Nephron progenitor cell (in vitro differentiated cells): ENCODE measurements at regions not wholly inside any gene's neighbourhood (a gene's known extent, or its start where the extent isn't known, plus 50 kb on each side); places are given as distances from the start of the nearest gene placed in this dataset.

ENCODE experiments used
- DNase-seq: peaks from one replicate; pipeline ENCODE4 v3.0.0; 2021
- H3K27ac Mint-ChIP-seq: 2 replicates; pipeline ENCODE4 v1.8.0; 2021; ENCODE audit warnings: mild to moderate bottlenecking, moderate library complexity, mixed read lengths
- H3K27me3 Mint-ChIP-seq: 2 replicates; pipeline ENCODE4 v1.8.0; 2021; ENCODE audit warnings: mild to moderate bottlenecking, low read depth, mixed read lengths; ENCODE audit not compliant: poor library complexity
- H3K36me3 Mint-ChIP-seq: 2 replicates; pipeline ENCODE4 v1.8.0; 2021; ENCODE audit warnings: low read depth, mixed read lengths
- H3K4me1 Mint-ChIP-seq: 2 replicates; pipeline ENCODE4 v1.8.0; 2021; ENCODE audit warnings: mixed read lengths
- H3K4me3 Mint-ChIP-seq: 2 replicates; pipeline ENCODE4 v1.8.0; 2021; ENCODE audit warnings: mild to moderate bottlenecking, moderate library complexity, mixed read lengths
- H3K9me3 Mint-ChIP-seq: 2 replicates; pipeline ENCODE4 v1.8.0; 2021; ENCODE audit warnings: mild to moderate bottlenecking, moderate library complexity, mixed read lengths
- TF ChIP-seq, protein P1 (sequence below): fragments of 200-600 bp; sonication (generic); IDR thresholded peaks from 2 replicates; pipeline ENCODE4 v1.5.0; 2021; ENCODE audit warnings: antibody characterized with exemption

DNA sequence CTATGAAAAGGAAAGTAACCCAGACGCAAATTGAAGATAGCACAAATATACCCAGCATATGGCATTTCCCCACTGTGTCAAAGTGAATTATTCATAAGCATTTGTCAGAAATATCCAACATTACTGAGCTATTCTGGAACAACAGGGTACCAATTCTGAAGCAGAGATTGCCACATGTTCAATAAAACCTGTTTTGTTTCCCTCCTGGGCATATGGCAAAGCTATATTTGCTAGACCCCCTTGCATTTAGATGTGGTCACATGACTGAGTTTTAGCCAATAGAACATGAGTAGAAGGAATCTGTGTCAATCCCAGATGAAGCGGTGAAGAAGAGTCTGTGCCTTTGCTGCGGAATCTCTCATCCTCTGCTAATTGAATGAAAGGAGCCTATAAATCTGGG is 296.4 kb upstream of the DLGAP1 start:
- H3K9me3 Mint-ChIP-seq, result peaks cover 13% of the 10 kb centered on the region
- H3K4me1 Mint-ChIP-seq, result peaks cover 19% of the 10 kb centered on the region
- H3K27me3 Mint-ChIP-seq, result no peaks in the 10 kb centered on the region
- no peak overlapping the region for H3K27ac Mint-ChIP-seq
- TF ChIP-seq, protein P1, sequence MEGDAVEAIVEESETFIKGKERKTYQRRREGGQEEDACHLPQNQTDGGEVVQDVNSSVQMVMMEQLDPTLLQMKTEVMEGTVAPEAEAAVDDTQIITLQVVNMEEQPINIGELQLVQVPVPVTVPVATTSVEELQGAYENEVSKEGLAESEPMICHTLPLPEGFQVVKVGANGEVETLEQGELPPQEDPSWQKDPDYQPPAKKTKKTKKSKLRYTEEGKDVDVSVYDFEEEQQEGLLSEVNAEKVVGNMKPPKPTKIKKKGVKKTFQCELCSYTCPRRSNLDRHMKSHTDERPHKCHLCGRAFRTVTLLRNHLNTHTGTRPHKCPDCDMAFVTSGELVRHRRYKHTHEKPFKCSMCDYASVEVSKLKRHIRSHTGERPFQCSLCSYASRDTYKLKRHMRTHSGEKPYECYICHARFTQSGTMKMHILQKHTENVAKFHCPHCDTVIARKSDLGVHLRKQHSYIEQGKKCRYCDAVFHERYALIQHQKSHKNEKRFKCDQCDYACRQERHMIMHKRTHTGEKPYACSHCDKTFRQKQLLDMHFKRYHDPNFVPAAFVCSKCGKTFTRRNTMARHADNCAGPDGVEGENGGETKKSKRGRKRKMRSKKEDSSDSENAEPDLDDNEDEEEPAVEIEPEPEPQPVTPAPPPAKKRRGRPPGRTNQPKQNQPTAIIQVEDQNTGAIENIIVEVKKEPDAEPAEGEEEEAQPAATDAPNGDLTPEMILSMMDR, result no peak
- peaks cover 6% of the 10 kb centered on the region for H3K36me3 Mint-ChIP-seq
- H3K4me3 Mint-ChIP-seq, result no peak overlapping the region
- DNase-seq, result no peak

DNA sequence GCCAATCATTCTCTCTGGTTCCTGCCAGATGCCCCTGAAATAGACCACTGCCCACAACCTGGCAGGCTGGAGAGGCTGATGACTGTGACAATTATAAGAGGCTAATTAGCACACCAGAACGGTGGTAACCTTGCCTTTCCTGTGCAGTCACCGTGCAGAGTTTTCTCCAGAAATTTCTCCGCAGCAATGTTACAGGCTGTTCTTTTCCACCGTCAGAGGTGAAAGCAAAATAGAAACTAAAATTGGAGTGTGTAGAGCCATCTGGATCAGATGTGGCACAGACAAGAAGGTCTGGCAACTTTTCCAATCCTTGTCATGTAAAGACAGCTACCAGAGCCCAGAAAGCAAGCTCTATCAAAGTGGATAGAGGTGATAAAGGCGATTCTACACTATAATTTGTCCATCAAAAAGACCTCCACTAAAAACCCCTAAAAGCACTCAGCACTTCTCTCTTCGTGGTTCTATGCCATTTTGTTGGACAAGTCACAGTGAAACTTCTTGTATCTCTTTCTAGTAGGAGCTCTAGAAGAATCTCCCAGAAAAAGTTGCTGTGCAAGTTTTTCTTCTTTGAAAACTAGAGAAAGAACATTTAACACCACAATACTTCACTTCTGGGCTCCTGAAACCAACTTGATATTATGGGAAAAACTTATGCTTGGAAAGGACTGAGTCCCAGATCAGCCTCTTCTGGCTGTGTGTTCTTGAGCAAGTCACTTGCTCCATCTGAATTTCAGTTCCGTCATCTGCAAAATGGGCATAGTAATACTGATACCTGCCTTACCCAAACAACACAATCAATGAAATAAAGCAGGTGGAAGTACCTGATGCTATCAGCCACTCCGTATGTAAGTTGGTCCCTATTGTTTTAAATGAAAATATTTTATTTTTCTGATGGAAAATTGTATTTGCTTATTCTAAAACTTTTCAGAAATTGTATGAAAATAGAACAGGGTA is 295.6 kb upstream of the DLGAP1 start:
- H3K9me3 Mint-ChIP-seq, result peaks cover 19% of the 10 kb centered on the region

DNA sequence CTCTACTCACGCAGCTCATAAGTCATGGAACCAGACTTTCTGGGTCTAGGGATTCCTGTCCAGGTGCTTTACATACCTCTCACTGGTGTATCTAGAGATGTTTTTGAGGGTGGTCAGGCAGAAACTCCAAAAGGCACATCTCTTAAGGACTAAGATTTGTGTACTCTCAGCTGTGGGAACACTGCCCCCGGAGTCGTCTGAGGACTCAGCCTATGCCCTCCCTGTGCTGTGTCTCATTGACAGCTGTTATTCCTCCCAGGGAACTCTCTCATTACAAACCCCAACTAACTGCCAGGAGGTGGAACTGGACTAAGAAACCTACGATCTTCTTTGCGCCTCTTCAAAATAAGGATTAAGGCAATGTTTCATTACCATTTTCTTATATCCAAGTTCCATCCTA is 293.9 kb upstream of the DLGAP1 start:
- H3K4me3 Mint-ChIP-seq, result no peak overlapping the region
- peaks cover 19% of the 10 kb centered on the region for H3K4me1 Mint-ChIP-seq
- DNase-seq, result no peak
- TF ChIP-seq, protein P1, result no peak
- peak overlapping the region; percentile 2 for H3K27ac Mint-ChIP-seq
- peaks cover 26% of the 10 kb centered on the region for H3K9me3 Mint-ChIP-seq
- H3K27me3 Mint-ChIP-seq, result no peaks in the 10 kb centered on the region
- peaks cover 9% of the 10 kb centered on the region for H3K36me3 Mint-ChIP-seq

More for the DNA sequence above, 295.6 kb upstream of the DLGAP1 start:
- H3K4me1 Mint-ChIP-seq, result peaks cover 19% of the 10 kb centered on the region
- no peaks in the 10 kb centered on the region for H3K27me3 Mint-ChIP-seq
- TF ChIP-seq, protein P1, result no peak
- DNase-seq, result no peak
- peaks cover 8% of the 10 kb centered on the region for H3K36me3 Mint-ChIP-seq
- no peak overlapping the region for H3K27ac Mint-ChIP-seq
- no peak overlapping the region for H3K4me3 Mint-ChIP-seq

DNA sequence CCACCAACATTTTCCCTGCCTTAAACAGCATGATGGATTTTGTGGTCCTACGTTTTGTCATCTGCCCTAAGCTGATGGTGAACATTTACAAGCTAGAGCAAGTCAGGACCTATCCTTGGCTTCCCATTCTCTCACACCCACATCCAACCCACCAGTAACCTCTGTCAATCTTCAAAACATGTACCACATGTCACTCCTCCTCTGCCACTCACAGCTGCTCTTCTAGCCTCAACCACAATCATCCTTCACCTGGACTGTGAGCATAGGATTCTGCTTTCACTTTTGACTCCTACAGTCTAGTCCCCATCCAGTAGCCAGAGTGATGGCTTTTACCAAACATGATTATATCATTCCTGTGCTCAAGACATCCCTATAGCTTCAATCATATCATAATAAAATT is 279.8 kb upstream of the DLGAP1 start:
- no peak for DNase-seq
- H3K9me3 Mint-ChIP-seq, result no peaks in the 10 kb centered on the region
- no peaks in the 10 kb centered on the region for H3K27me3 Mint-ChIP-seq
- H3K36me3 Mint-ChIP-seq, result no peaks in the 10 kb centered on the region
- H3K4me1 Mint-ChIP-seq, result no peaks in the 10 kb centered on the region
- no peak overlapping the region for H3K4me3 Mint-ChIP-seq
- H3K27ac Mint-ChIP-seq, result no peak overlapping the region
- TF ChIP-seq, protein P1, result no peak

DNA sequence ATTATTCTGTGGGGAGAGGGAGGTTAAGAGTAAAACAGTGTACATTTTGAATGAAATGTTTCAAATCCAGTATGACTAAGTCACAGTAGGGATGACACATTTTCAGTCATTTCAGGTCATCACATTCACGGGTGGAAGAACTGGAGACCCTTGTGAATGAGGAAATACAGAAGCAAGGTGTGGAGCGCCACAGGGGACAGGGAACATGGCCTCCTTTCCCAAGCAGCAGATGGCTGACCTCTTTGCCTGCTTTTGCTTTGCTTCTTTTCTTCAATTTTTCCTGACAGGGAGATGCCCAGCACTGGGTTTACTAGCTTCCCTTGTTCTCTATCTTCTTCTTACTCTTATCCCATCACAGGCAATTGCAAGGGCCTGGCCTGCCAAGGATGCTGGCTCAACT is 278.9 kb upstream of the DLGAP1 start:
- no peak for DNase-seq
- H3K9me3 Mint-ChIP-seq, result no peaks in the 10 kb centered on the region
- TF ChIP-seq, protein P1, result no peak
- no peak overlapping the region for H3K27ac Mint-ChIP-seq
- H3K4me1 Mint-ChIP-seq, result no peaks in the 10 kb centered on the region
- H3K36me3 Mint-ChIP-seq, result no peaks in the 10 kb centered on the region
- H3K4me3 Mint-ChIP-seq, result no peak overlapping the region
- no peaks in the 10 kb centered on the region for H3K27me3 Mint-ChIP-seq

DNA sequence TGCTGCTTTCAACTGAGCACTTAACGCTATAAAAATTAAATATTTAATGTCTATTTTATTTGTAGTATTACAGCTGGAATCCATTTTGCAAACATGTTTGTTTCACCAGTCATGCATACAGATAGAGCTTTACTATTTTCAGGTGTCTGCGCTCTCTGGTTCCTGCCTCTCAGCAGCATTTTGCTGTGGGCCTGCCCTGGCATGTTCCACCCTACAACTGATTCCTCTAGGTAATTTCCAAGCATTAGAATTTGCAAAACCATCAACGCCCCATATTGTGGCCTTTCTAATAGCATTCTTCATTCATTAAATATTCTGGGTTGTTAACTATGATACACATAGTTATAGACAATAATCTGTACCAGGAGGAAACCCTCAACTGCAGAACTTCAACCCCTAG is 266.4 kb upstream of the DLGAP1 start:
- DNase-seq, result no peak

More for the DNA sequence above, 266.4 kb upstream of the DLGAP1 start:
- Mint-ChIP-seq H3K4me1 (peaks cover 10% of the 10 kb centered on the region), H3K4me3 (no peak overlapping the region), H3K36me3 (no peaks in the 10 kb centered on the region), H3K9me3 (no peaks in the 10 kb centered on the region), H3K27ac (no peak overlapping the region), H3K27me3 (peaks cover 7% of the 10 kb centered on the region)
- TF ChIP-seq, protein P1, result no peak
